Smooth muscle cell (in vitro differentiated cells): ENCODE measurements at regions not wholly inside any gene's neighbourhood (a gene's known extent, or its start where the extent isn't known, plus 50 kb on each side); places are given as distances from the start of the nearest gene placed in this dataset.
A peak's percentile ranks its signal among the peaks of the same experiment; 100 is the strongest.

ENCODE experiments used
- DNase-seq: peaks from one replicate; lab custom pipeline; 2025; ENCODE audit not compliant: unreplicated experiment; lab: John Stamatoyannopoulos, UW
- H2AFZ ChIP-seq: fragments of 200-600 bp; sonication (generic); 2 replicates; pipeline ENCODE4 v1.6.0; 2016; ENCODE audit warnings: antibody characterized with exemption, low read depth, mild to moderate bottlenecking
- H3F3A ChIP-seq: fragments of 200-600 bp; sonication (generic); 2 replicates; pipeline ENCODE4 v1.6.0; 2017; ENCODE audit warnings: antibody characterized with exemption, low read depth
- H3K27ac ChIP-seq: fragments of 200-600 bp; sonication (generic); 2 replicates; pipeline ENCODE4 v1.5.1; 2016; ENCODE audit warnings: low read depth, mild to moderate bottlenecking
- H3K27me3 ChIP-seq: fragments of 200-600 bp; sonication (generic); 2 replicates; pipeline ENCODE4 v1.6.1; 2016; ENCODE audit warnings: low read depth, mild to moderate bottlenecking
- H3K36me3 ChIP-seq: fragments of 200-600 bp; sonication (generic); 2 replicates; pipeline ENCODE4 v1.5.1; 2016; ENCODE audit warnings: low read depth
- H3K4me1 ChIP-seq: fragments of 200-600 bp; sonication (generic); 2 replicates; pipeline ENCODE4 v1.5.1; 2016; ENCODE audit warnings: low read depth
- H3K4me2 ChIP-seq: fragments of 200-600 bp; sonication (generic); 2 replicates; pipeline ENCODE4 v1.6.0; 2016; ENCODE audit warnings: mild to moderate bottlenecking
- H3K4me3 ChIP-seq: fragments of 200-600 bp; sonication (generic); 2 replicates; pipeline ENCODE4 v1.5.1; 2016; ENCODE audit warnings: mild to moderate bottlenecking
- H3K79me2 ChIP-seq: fragments of 200-600 bp; sonication (generic); 2 replicates; pipeline ENCODE4 v1.6.0; 2016; ENCODE audit warnings: low read depth, mild to moderate bottlenecking
- H3K9ac ChIP-seq: fragments of 200-600 bp; sonication (generic); 2 replicates; pipeline ENCODE4 v1.6.0; 2016; ENCODE audit warnings: low read depth
- H3K9me3 ChIP-seq: fragments of 200-600 bp; sonication (generic); replicated peaks from 2 replicates; pipeline ENCODE4 v1.5.1; 2016; ENCODE audit warnings: low read depth
- H4K20me1 ChIP-seq: fragments of 200-600 bp; sonication (generic); 2 replicates; pipeline ENCODE4 v1.6.0; 2016; ENCODE audit warnings: low read depth
- CTCF ChIP-seq: fragments of 200-600 bp; sonication (generic); IDR thresholded peaks from 2 replicates; pipeline ENCODE4 v1.5.1; 2017; ENCODE audit warnings: borderline replicate concordance, mild to moderate bottlenecking, antibody characterized with exemption; ENCODE audit not compliant: insufficient read depth, poor library complexity, severe bottlenecking
- WGBS: methylation state at CpG from one replicate; pipeline ENCODE4 v1.1.7; 2016; ENCODE audit warnings: low lambda C conversion rate; 5-methylcytosine and 5-hydroxymethylcytosine counted together

- WGBS: 98% methylated on average over 3 of the region's 3 CpGs
- Histone ChIP-seq H4K20me1 (no peaks in the 10 kb centered on the region), H3K36me3 (no peaks in the 10 kb centered on the region), H2AFZ (no peak overlapping the region), H3K79me2 (no peaks in the 10 kb centered on the region), H3K4me1 (peaks cover 12% of the 10 kb centered on the region), H3K27me3 (no peaks in the 10 kb centered on the region), H3K27ac (peak overlapping the region; percentile 85), H3K9me3 (no peaks in the 10 kb centered on the region), H3K4me3 (no peak overlapping the region), H3K9ac (no peak overlapping the region), H3F3A (peaks cover 28% of the 10 kb centered on the region), H3K4me2 (peak overlapping the region; percentile 14)
- no peak for TF ChIP-seq CTCF
- no peak for DNase-seq
Measured at GRCh38 chr1:115191691-115192090, 102.4 kb upstream of the TSPAN2 start.

DNA sequence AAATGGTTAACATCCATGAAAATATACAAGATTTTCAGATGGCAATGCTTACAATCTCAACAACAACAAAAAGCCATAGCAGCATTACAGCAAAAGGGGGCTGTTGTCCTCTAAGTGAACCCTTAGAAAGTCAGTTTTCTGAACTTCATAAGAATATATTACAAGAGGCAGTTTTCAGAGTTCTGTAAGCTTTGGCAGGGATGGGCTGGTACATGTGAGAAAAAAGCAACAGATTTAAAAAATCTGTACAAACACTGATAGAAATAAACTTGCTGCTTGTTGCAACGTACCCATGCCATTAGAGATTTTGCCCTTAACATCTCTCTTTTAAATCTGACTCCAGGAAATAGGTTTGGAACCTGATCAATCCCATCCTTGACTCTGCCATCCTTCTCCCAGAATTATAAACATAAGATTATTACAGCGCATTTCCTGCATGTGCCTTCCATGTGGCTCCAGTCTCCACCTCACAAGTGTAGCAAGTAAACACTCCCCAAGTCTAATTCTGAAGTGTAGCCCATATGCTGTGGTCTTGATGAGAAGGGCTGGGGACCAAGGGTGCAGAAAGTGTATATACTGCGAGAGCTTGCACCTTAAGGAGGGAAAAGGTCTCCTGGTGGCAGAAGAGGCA is 101.4 kb upstream of the TSPAN2 start:
- H2AFZ ChIP-seq: no peak overlapping the region
- H3K27ac ChIP-seq: peak overlapping the region; percentile 85
- H3K36me3 ChIP-seq: no peaks in the 10 kb centered on the region
- peak overlapping the region; percentile 42 for H3K4me2 ChIP-seq
- no peaks in the 10 kb centered on the region for H3K79me2 ChIP-seq
- peaks cover 12% of the 10 kb centered on the region for H3K4me1 ChIP-seq
- H3K27me3 ChIP-seq: no peaks in the 10 kb centered on the region
- 84% methylated on average over 3 of the region's 3 CpGs for WGBS
- no peaks in the 10 kb centered on the region for H3K9me3 ChIP-seq
- H3F3A ChIP-seq: peaks cover 28% of the 10 kb centered on the region
- no peak for TF ChIP-seq CTCF
- no peak for DNase-seq
- peak overlapping the region; percentile 27 for H3K9ac ChIP-seq
- no peak overlapping the region for H3K4me3 ChIP-seq
- H4K20me1 ChIP-seq: no peaks in the 10 kb centered on the region

DNA sequence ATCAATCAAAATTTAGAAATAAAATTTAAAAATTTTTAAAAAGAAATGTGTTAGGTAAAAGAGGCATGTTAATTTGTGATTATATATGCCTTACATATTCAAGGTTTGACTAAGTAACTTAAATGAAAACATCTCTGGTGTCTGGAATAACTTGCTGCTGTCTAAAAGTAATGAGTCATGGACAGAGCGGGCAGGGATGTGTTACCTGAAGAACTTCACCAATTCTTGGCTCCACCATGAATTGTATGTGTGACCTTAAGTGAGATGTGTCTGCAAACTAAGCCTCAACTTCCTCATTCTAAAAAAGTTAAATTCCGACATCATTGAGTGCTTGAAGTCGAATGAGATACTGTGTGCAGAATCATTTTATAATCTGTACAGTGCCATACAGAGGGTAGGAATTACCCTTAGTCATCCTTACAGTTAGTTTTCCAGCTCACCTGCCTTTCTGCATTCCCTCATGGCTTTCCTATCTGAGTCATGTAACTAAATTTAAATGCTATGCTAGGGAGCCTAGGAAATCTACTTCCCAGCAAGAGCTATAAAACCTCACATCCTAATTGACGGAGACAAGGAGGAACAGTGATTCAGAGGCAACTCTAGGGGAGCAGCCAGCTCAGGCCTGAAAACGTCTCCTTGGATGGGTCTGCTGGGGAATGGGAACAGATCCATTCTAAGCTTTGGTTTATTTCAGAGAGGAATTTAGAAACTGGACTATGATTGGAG is 100.7 kb upstream of the TSPAN2 start:
- Histone ChIP-seq H3K27me3 (no peaks in the 10 kb centered on the region), H2AFZ (no peak overlapping the region), H3K27ac (peak overlapping the region; percentile 85), H3K4me2 (peak overlapping the region; percentile 42), H3K4me3 (no peak overlapping the region), H3K9me3 (no peaks in the 10 kb centered on the region), H3K36me3 (no peaks in the 10 kb centered on the region), H3K79me2 (no peaks in the 10 kb centered on the region), H3F3A (peaks cover 28% of the 10 kb centered on the region), H3K9ac (peak overlapping the region; percentile 27), H3K4me1 (peaks cover 11% of the 10 kb centered on the region), H4K20me1 (no peaks in the 10 kb centered on the region)
- no peak for TF ChIP-seq CTCF
- WGBS: 23% methylated on average over 5 of the region's 5 CpGs
- DNase-seq: no peak
